GM12801 (cell line): ENCODE measurements at regions not wholly inside any gene's neighbourhood (a gene's known extent, or its start where the extent isn't known, plus 50 kb on each side); places are given as distances from the start of the nearest gene placed in this dataset.

Source experiments
- CTCF ChIP-seq: IDR thresholded peaks from one replicate; pipeline ENCODE4 v1.5.1; 2011; ENCODE audit warnings: control low read depth; ENCODE audit not compliant: insufficient read length; ENCODE audit errors: extremely low read depth

GRCh38 chr1:56175211-56175610 lies 404.2 kb downstream of the PLPP3 start:
- no peak for TF ChIP-seq CTCF

GRCh38 chr1:56174176-56174885 lies 405.0 kb downstream of the PLPP3 start:
- TF ChIP-seq CTCF: no peak

DNA sequence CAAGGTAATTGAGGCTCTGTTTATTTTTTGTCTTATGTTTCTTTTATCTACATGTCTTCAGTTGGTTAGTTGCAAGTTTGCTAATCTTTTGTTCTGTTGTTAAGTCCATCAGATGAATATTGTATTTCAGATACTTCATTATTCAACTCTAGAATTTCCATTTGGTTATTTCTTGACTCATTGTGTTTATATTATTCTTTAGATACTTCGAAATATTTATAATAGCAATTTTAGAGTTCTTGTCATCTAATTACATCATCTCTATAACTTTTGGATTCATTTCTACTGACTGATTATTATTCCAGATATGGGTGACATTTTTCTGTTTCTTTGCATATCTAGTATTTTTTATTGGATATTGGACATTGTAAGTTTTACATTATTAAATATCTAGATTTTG lies 405.6 kb downstream of the PLPP3 start:
- TF ChIP-seq CTCF: no peak

- no peak for TF ChIP-seq CTCF
These were observed 407.7 kb downstream of the PLPP3 start for GRCh38 chr1:56171670-56172069.

DNA sequence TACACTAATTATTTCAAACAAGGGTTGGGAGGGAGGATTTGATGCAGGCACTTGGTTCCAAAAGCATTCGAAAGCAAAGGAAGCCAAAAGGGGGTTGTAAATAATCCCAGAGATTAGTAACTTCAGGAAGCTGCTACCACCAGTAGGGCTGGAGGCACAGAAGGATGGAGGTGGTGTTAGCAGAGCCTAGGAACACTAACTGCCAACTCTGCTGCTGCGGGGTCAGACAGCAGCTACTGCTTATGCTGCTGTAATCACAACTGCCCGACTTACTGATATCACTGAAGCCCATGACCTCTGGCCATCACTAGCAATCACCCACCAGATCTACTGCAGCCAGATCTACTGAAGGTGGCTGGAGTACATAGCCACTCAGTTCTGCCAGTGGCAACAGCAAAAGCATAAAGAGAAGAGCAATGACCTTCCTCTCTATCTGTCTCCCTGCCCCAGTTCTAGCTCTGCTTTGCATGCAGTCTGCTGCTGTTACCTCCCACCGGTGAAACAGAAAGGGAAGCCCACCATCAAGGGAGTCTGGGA lies 408.5 kb downstream of the PLPP3 start:
- no peak for TF ChIP-seq CTCF

DNA sequence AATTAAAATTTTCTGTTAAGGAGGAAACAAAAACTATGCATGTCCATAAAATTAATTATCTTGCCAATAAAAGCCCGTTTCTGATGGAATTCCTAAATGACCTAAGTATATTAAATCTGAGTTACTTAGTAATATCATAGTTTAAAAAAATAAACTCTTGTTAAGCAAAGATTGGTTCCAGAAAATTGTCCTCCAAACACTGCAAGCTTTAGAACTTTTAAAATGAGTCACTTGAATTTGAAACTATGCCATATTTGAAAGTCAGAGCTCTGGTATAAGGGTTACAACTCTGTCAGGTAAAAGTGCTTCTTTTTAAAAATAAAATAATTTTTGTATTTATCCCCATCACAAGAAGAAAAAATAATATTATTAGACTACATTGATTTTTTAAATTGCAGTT lies 409.5 kb downstream of the PLPP3 start:
- TF ChIP-seq CTCF: no peak

- no peak for TF ChIP-seq CTCF
These were observed 411.2 kb downstream of the PLPP3 start for GRCh38 chr1:56168176-56168575.
